H9 (cell line): ENCODE measurements at regions not wholly inside any gene's neighbourhood (a gene's known extent, or its start where the extent isn't known, plus 50 kb on each side); places are given as distances from the start of the nearest gene placed in this dataset.

Source experiments
- DNase-seq: peaks from one replicate; pipeline ENCODE4 v3.0.0-alpha.2; 2017
- H2AFZ ChIP-seq: one replicate; pipeline ENCODE4 v1.6.1; 2013; ENCODE audit warnings: mild to moderate bottlenecking, low read length, control low read depth, moderate library complexity
- H2AK5ac ChIP-seq: 2 replicates; pipeline ENCODE4 v1.6.1; 2013; ENCODE audit warnings: low read length, control low read depth, mixed read lengths; ENCODE audit not compliant: insufficient read length
- H2BK120ac ChIP-seq: one replicate; pipeline ENCODE4 v1.6.1; 2013; ENCODE audit warnings: low read depth, mild to moderate bottlenecking, low read length, control low read depth, inconsistent platforms; ENCODE audit not compliant: poor library complexity, severe bottlenecking
- H2BK12ac ChIP-seq: 2 replicates; pipeline ENCODE4 v1.6.1; 2013; ENCODE audit warnings: low read length, control low read depth, mixed read lengths, low read depth; ENCODE audit not compliant: insufficient read length
- H2BK15ac ChIP-seq: 2 replicates; pipeline ENCODE4 v1.6.1; 2013; ENCODE audit warnings: low read depth, low read length, control low read depth
- H2BK20ac ChIP-seq: one replicate; pipeline ENCODE4 v1.6.1; 2013; ENCODE audit warnings: low read depth, mild to moderate bottlenecking, low read length, control low read depth, inconsistent platforms; ENCODE audit not compliant: poor library complexity, severe bottlenecking
- H2BK5ac ChIP-seq: 2 replicates; pipeline ENCODE4 v1.6.1; 2013; ENCODE audit warnings: low read length, control low read depth, mixed read lengths; ENCODE audit not compliant: insufficient read length
- H3K14ac ChIP-seq: 2 replicates; pipeline ENCODE4 v1.6.1; 2013; ENCODE audit warnings: low read length, control low read depth; ENCODE audit not compliant: insufficient read depth
- H3K18ac ChIP-seq: 2 replicates; pipeline ENCODE4 v1.6.1; 2013; ENCODE audit warnings: low read depth, mild to moderate bottlenecking, mixed read lengths, low read length, control low read depth; ENCODE audit not compliant: insufficient read length
- H3K23ac ChIP-seq: 2 replicates; pipeline ENCODE4 v1.6.1; 2013; ENCODE audit warnings: low read length, control low read depth, mixed read lengths, low read depth; ENCODE audit not compliant: insufficient read length
- H3K23me2 ChIP-seq: 2 replicates; pipeline ENCODE4 v1.6.1; 2013; ENCODE audit warnings: low read depth, mild to moderate bottlenecking, mixed read lengths, low read length, control low read depth; ENCODE audit not compliant: insufficient read length, poor library complexity, severe bottlenecking
- H3K27ac ChIP-seq: 2 replicates; pipeline ENCODE4 v1.5.1; 2013; ENCODE audit warnings: low read length, control low read depth, mixed read lengths, low read depth; ENCODE audit not compliant: insufficient read length
- H3K27me3 ChIP-seq: 2 replicates; pipeline ENCODE4 v1.6.1; 2013; ENCODE audit warnings: low read length, control low read depth, inconsistent platforms; ENCODE audit not compliant: insufficient read depth
- H3K4ac ChIP-seq: 2 replicates; pipeline ENCODE4 v1.6.1; 2013; ENCODE audit warnings: low read depth, mild to moderate bottlenecking, control low read depth, inconsistent platforms, low read length, moderate library complexity
- H3K4me1 ChIP-seq: 2 replicates; pipeline ENCODE4 v1.6.1; 2013; ENCODE audit warnings: low read length, control low read depth, inconsistent platforms; ENCODE audit not compliant: insufficient read depth
- H3K4me2 ChIP-seq: 2 replicates; pipeline ENCODE4 v1.6.1; 2013; ENCODE audit warnings: low read length, control low read depth, mixed read lengths; ENCODE audit not compliant: insufficient read length, insufficient read depth
- H3K56ac ChIP-seq: 2 replicates; pipeline ENCODE4 v1.6.1; 2013; ENCODE audit warnings: low read depth, mild to moderate bottlenecking, mixed read lengths, low read length, control low read depth; ENCODE audit not compliant: insufficient read length
- H3K79me1 ChIP-seq: 2 replicates; pipeline ENCODE4 v1.6.1; 2013; ENCODE audit warnings: low read depth, mild to moderate bottlenecking, moderate library complexity, low read length, control low read depth, inconsistent platforms; ENCODE audit not compliant: insufficient read depth, poor library complexity, severe bottlenecking
- H3K79me2 ChIP-seq: 2 replicates; pipeline ENCODE4 v1.6.1; 2013; ENCODE audit warnings: low read length, control low read depth, inconsistent platforms; ENCODE audit not compliant: insufficient read depth
- H3K9ac ChIP-seq: 2 replicates; pipeline ENCODE4 v1.6.1; 2013; ENCODE audit warnings: low read length, control low read depth, mixed read lengths; ENCODE audit not compliant: insufficient read length; ENCODE audit errors: extremely low read depth
- H3K9me3 ChIP-seq: one replicate; pipeline ENCODE4 v1.6.1; 2013; ENCODE audit warnings: low read depth, low read length, inconsistent platforms; ENCODE audit not compliant: control insufficient read depth
- H3T11ph ChIP-seq: one replicate; pipeline ENCODE4 v1.6.1; 2013; ENCODE audit warnings: mild to moderate bottlenecking, low read length, control low read depth, inconsistent platforms
- H4K20me1 ChIP-seq: one replicate; pipeline ENCODE4 v1.6.1; 2013; ENCODE audit not compliant: control insufficient read depth, insufficient read length, insufficient read depth
- H4K5ac ChIP-seq: 2 replicates; pipeline ENCODE4 v1.6.1; 2013; ENCODE audit warnings: low read depth, mild to moderate bottlenecking, mixed read lengths, low read length, control low read depth; ENCODE audit not compliant: insufficient read length
- H4K8ac ChIP-seq: replicated peaks from 2 replicates; pipeline ENCODE4 v1.6.1; 2013; ENCODE audit warnings: low read length, control low read depth, mixed read lengths, low read depth; ENCODE audit not compliant: insufficient read length
- H4K91ac ChIP-seq: 2 replicates; pipeline ENCODE4 v1.6.1; 2013; ENCODE audit warnings: low read depth, mild to moderate bottlenecking, moderate library complexity, mixed read lengths, low read length, control low read depth; ENCODE audit not compliant: insufficient read length
- H3K27ac Mint-ChIP-seq, 3 experiments: 2 replicates in 2 of 3; 3 replicates in 1 of 3; pipeline ENCODE4 v1.8.0; 2020 to 2021; ENCODE audit warnings: mixed read lengths in 3 of 3, mild to moderate bottlenecking in 1 of 3, moderate library complexity in 1 of 3
- H3K27me3 Mint-ChIP-seq: 2 replicates; pipeline ENCODE4 v1.8.0; 2021; ENCODE audit warnings: low read depth, mild to moderate bottlenecking, moderate library complexity, mixed read lengths
- H3K36me3 Mint-ChIP-seq, 3 experiments: 2 replicates in 2 of 3; 3 replicates in 1 of 3; pipeline ENCODE4 v1.8.0; 2020 to 2021; ENCODE audit warnings: low read depth in 3 of 3, mixed read lengths in 3 of 3; ENCODE audit not compliant: insufficient read depth in 1 of 3
- H3K4me1 Mint-ChIP-seq, 2 experiments: 2 replicates each; pipeline ENCODE4 v1.8.0; 2020; ENCODE audit warnings: mixed read lengths in 2 of 2
- H3K4me3 Mint-ChIP-seq, 2 experiments: 2 replicates in 1 of 2; 3 replicates in 1 of 2; pipeline ENCODE4 v1.8.0; 2020 to 2021; ENCODE audit warnings: mild to moderate bottlenecking in 2 of 2, mixed read lengths in 2 of 2, moderate library complexity in 1 of 2
- H3K9me3 Mint-ChIP-seq, 2 experiments: 2 replicates in 1 of 2; 3 replicates in 1 of 2; pipeline ENCODE4 v1.8.0; 2020; ENCODE audit warnings: mild to moderate bottlenecking in 2 of 2, mixed read lengths in 2 of 2, moderate library complexity in 1 of 2
- WGBS: extraction: QIAGEN DNeasy Blood & Tissue Kit; methylation state at CpG from one replicate; pipeline ENCODE4 v1.1.7; 2013; ENCODE audit warnings: missing lambda C conversion rate, low lambda C conversion rate, mixed read lengths; ENCODE audit not compliant: insufficient read length; ENCODE audit errors: extremely low coverage; 5-methylcytosine and 5-hydroxymethylcytosine counted together
- TF ChIP-seq, protein P1 (sequence below): fragments of 200-600 bp; sonication (generic); conservative IDR thresholded peaks from 3 replicates; pipeline ENCODE4 v1.8.0; 2021; ENCODE audit warnings: antibody characterized with exemption, mild to moderate bottlenecking

- Histone ChIP-seq H4K5ac (no peak overlapping the region), H2AFZ (no peak overlapping the region), H2BK15ac (no peak overlapping the region), H2BK12ac (no peak overlapping the region), H3K18ac (no peak overlapping the region), H4K8ac (no peak overlapping the region), H2BK5ac (no peak overlapping the region), H3T11ph (no peak overlapping the region), H2BK20ac (no peak overlapping the region), H3K4ac (no peak overlapping the region), H3K23me2 (no peaks in the 10 kb centered on the region), H3K27me3 (no peaks in the 10 kb centered on the region), H4K20me1 (no peaks in the 10 kb centered on the region), H3K79me2 (no peaks in the 10 kb centered on the region), H2AK5ac (no peak overlapping the region), H3K56ac (no peak overlapping the region), H2BK120ac (no peak overlapping the region), H3K79me1 (no peaks in the 10 kb centered on the region), H3K9ac (no peak overlapping the region), H3K23ac (no peak overlapping the region), H3K27ac (no peak overlapping the region), H3K14ac (no peak overlapping the region), H3K9me3 (no peaks in the 10 kb centered on the region), H3K4me2 (no peak overlapping the region), H4K91ac (no peak overlapping the region), H3K4me1 (peaks cover 3% of the 10 kb centered on the region; the same call in 1 of the 2 replicates)
- H3K4me1 Mint-ChIP-seq: peaks cover 24 to 28% of the 10 kb centered on the region in 2 experiments
- H3K36me3 Mint-ChIP-seq: no peaks in the 10 kb centered on the region
- DNase-seq: no peak
- H3K4me3 Mint-ChIP-seq: no peak overlapping the region
- no CpG with 5 or more reads among the region's 3 CpGs for WGBS
- H3K27ac Mint-ChIP-seq: no peak overlapping the region
- no peaks in the 10 kb centered on the region for H3K9me3 Mint-ChIP-seq
- H3K27me3 Mint-ChIP-seq: peaks cover 6% of the 10 kb centered on the region; the same call in 1 of the 2 replicates
- TF ChIP-seq, protein P1, sequence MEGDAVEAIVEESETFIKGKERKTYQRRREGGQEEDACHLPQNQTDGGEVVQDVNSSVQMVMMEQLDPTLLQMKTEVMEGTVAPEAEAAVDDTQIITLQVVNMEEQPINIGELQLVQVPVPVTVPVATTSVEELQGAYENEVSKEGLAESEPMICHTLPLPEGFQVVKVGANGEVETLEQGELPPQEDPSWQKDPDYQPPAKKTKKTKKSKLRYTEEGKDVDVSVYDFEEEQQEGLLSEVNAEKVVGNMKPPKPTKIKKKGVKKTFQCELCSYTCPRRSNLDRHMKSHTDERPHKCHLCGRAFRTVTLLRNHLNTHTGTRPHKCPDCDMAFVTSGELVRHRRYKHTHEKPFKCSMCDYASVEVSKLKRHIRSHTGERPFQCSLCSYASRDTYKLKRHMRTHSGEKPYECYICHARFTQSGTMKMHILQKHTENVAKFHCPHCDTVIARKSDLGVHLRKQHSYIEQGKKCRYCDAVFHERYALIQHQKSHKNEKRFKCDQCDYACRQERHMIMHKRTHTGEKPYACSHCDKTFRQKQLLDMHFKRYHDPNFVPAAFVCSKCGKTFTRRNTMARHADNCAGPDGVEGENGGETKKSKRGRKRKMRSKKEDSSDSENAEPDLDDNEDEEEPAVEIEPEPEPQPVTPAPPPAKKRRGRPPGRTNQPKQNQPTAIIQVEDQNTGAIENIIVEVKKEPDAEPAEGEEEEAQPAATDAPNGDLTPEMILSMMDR: no peak
Measured at GRCh38 chr6:137343241-137343640, 124.1 kb upstream of the IFNGR1 start.
